ENCODE measurements at regions not wholly inside any gene's neighbourhood (a gene's known extent, or its start where the extent isn't known, plus 50 kb on each side); places are given as distances from the start of the nearest gene placed in this dataset.
A peak's percentile ranks its signal among the peaks of the same experiment; 100 is the strongest.

DNA sequence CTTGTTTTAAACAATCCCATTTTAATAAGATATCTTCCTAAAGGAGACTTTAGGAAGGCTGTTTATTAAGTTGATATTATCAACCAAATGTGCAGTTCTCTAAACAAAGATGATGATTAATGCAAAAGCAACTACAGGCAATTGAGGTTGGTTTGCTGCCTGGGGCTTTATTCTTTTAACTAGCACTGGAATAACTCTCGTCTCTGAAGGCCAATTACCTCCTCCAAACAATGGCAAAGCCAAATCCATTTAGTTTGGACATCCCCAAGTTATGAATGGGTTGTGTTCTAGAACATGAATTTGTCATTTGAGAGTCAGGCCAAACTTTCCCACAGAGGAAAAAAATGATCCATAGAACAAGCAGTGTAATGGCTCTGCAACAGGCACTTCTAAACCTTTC, 114.1 kb downstream of the SLC16A9 start:
- no peak for DNase-seq (ENCODE audit: low spot score)

DNA sequence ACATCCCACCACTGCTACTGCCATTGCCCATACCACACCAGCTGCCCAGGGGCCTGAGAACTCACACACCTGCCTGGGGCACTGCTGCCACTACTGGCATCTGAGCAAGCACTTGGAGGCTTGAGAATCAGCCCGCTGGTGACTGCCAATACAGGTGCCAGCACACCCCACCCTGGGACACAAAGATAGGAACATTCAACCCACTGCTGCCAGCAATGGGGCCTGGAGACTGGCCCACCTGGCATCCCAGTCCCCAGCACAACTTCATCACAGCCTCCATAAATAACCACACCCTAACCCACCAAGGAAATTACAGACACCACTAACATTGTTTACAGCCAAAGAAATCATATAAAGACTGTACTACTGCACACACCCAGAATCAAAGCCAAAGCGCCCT, 115.9 kb downstream of the SLC16A9 start:
- DNase-seq (ENCODE audit: low spot score): no peak

DNA sequence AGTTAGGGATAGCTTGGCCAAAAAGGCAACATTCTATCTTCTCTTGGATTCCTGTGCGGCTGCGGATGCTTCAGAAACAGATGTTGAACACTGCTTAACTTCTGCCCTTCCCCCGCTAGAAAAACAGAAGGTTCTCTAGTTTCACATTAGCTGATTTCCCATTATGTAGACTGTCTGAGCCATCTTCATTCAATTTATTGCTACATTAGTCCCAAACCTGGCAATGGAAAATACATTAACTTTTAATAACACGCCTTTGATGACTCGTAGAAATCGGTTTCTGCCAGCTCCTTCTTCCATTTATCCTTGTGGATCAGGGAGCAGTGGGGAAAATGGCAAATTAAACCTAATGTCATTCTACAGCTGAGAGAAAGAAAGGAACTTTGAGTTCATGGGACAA, 119.9 kb downstream of the SLC16A9 start:
- DNase-seq (ENCODE audit: low spot score): no peak

DNA sequence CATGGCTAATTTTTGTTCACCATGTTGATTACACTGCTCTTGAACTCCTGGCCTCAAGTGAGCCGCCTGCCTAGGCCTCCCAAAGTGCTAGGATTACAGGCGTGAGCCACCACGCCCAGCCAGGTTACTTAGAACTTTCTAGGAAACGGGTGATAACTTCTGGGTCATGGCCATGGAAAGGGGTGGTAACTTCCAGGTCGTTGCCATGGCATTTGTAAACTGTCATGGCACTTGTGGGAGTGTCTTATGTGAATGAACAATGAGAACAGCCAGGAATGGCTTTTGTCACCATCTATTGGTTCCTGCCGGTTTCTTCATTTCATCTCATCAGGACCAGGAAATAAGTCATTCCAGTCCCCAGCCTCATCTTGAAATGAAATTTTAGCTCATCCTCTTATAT, 120.9 kb downstream of the SLC16A9 start:
- no peak for DNase-seq (ENCODE audit: low spot score)

DNA sequence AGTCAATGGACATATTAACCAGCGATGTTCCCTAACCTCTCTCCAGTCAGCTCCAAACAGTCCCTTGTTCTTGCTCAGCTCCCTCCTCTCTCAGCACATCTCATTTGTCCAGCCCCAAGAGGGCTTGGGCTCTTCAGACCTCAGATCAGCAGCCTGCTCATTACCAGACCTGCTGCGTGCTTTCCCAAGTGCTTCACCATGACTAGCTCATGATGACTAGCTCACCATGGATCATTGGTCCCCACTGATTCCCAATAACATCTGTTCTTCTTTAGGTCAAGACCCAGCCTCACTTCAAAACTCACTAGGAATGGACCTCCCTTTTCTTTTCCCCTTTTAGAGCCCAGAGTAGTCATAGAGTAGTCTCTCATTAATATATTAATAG, 121.9 kb downstream of the SLC16A9 start:
- no peak for DNase-seq (ENCODE audit: low spot score)

DNA sequence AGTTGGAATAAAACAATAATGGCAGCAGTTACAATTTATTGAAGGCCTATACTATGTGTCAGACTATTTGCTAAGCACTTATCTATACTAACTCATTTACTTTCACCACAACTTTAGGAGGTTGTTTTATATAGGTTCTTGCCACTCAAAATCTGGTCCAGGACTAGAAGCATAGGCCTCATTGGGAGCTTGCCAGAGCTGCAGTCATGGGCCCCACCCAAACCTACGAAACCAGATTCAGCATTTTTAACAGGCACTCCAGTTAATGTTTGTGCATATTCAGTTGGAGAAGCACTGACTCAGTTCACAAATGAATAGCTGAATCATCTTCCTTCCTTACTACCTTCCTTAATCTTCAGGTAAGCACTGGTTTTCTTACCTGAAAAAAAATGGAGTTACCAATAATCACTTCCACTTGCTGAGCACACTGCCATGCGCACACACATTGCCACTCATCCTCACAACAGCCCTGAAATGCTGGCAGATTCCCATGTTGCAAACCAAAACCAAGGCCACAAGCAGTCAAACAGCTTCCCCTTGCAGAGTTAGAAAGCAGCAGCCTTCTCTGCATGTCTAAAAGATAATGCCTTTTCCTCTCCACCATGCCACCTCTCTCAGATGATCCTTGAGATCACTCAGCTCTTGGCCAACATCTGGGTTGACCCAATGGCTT, 122.4 kb downstream of the SLC16A9 start:
- no peak for DNase-seq (ENCODE audit: low spot score)

DNA sequence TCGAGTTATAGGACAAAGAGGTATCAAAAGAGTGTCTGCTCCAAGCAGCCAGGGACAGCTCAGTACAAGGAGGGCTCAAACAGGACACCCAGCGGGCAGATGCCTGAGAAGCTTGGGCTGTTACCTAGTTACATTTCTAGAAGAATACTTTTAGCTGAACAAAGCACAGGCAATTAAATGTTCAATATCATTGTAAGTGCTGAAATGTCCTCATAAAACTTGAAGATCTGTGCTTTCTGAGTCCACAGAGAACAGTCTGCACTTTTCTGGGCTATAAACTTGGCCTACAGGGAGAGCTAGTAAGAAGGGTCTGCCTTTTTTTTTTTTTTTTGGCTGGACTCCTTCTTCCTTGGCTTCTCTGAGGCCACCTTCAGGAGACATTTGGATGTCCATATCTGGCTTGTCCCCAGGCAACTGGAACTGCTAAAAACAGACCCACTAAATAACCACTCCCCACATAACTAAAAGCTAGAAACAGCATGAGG, 123.2 kb downstream of the SLC16A9 start:
- no peak for DNase-seq (ENCODE audit: low spot score)

DNA sequence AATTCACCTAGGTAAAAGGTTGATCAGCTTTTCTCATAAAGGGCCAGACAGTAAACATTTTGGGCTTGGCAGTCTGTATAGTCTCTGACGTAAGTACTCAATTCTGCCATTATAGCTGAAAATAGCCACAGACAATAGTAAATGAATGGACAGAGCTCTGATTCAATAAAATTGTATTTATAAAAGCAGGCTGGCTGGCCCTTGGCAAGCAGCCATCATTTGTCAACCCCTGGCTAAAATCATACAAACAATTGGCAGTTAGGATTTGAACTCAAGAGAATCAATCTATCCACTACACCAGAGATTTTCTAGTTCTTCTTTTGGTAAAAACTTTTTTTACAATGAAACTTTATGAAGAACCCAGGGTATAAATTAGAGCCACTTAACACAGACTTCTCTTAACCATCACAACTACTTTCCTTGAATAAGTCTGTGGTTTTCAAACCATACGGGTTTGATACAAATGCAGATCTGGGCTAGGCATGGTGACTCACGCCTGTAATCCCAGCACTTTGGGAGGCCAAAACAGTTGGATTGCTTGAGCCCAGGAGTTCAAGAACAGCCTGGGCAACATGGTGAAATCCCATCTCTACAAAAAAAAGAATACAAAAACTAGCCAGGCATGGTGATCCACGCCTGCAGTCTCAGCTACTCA, 124.5 kb downstream of the SLC16A9 start:
- no peak for DNase-seq (ENCODE audit: low spot score)

DNA sequence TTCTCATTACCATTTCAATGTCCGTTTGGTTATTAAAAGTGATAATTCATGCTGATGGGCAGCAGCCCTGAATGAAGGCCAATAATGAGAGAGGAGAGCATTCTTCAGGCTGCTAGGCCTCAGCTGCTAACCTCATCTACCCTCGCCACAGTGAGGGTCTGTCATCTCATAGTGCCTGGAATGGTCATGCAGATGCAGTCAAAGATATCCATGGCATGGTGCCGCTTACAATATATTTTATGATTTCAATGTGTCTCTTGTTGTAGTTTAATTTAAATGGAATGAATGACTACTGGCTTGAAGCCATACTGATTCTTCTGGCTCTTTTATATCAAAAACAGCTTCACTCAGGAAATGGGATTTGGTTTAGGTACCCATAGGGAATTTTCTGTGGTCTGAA, 126.9 kb downstream of the SLC16A9 start:
- DNase-seq (ENCODE audit: low spot score): no peak

DNA sequence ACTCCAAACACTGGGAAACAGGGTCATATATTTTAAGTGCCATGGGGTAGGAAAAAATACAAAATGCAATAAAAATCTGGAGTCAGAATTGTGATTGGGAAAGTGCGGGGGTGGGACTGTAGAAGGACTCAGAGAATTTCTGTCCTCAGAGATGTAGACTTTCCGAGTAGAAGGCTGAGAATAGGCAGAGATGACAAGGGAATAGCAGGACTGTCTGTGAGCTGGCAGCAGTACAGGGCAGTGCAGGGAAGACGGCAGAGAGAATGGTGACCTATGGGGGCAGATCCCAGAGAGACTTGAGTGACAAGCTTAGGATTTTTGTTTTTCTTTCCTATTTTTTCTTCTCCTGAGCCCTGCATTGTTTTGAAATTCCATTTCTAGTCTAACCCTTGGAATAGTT, 127.6 kb downstream of the SLC16A9 start:
- DNase-seq (ENCODE audit: low spot score): no peak

DNA sequence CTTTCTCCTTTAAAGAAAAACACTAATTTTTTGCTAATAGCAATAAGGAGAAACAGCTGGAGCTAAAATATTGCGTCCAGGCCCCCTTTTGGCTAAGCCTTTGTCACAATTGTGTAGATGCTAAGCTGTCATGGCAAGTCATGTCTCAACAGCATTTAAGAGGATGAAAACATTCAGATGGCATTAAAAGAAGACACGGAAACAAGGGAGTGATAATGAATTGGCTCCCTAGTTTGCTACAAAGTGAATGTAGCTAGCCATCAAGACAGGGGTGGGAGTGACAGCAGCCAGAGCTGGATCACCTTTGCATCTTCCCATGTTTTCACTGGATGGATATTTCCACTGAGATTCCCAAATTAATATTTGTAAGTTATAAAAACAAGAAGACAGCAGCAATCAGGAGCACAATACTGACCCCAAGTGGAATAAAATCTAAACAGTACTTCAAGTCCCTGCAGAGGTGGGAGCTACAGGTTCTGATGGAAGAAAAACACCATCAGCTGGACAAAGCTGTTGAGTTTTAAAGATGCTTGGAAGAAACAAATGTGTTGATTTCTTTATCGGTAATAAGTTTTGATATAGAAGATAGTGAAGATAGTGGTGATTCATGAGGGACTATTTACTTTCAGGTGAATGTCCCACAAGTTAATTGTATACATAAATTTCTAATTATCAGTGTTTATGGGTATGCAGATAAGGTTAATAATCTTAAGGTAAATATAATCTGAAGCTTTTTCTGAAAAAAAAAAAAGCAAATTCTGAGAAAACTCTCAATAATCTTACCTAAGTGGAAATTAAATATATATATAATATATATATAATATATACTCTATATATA, 129.4 kb downstream of the SLC16A9 start:
- DNase-seq (ENCODE audit: low spot score): peak; percentile 20

DNA sequence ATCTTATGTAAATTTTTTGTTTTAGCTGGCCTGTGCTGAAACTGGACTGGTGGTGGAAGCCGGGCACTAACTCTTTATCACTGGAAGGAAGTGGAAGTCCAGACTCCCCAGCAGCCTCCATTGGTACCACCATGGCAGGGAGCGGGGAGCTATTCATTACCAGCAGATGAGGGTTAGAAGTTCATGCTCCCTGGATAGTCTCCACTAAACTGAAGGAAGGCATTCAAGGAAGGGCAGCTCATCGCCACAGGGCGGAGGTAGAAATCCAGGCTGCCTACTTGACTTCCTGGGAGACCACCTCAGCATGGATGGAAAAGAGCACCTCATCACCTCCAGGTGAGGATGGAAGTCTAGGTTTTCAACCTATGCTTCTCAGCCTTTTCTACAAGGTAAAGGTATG, 130.9 kb downstream of the SLC16A9 start:
- no peak for DNase-seq (ENCODE audit: low spot score)

DNA sequence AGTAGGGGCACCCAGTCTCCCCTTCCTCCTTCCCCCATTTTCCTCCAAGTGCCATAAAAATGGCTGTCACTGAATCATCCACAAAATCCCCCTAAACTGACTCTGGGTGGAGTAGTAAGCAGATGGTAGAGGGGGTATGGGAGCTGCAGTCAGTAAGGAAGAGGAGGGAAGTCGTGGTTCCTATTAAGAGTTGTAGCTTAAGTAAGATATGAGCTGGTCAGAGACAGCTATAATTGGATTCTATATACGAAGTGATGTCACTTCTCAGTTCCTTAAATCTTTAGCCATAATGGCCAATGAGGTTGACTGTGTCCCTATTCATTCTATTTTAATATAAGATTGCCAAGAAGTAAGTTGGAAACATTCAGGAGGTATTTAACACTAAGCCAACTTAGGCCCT, 131.7 kb downstream of the SLC16A9 start:
- no peak for DNase-seq (ENCODE audit: low spot score)

DNA sequence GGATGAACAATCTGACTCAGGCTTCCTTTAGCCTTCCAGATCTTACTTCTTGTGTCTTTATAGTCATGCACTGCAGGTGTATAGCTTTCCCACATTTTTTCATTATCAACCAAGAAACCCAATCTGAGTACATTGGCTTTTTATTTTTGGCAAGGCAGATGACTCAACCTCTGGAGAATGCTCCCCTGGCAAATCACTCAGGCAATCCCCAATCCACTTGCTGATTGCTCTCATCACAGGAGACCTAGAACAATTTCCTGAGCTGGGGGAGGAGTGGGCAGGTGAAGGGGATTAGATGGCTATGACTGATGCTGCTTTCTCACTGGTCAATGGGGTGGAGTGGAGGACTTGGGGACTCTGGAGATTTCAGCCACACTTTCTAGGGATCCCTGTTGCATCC, 134.4 kb downstream of the SLC16A9 start:
- no peak for DNase-seq (ENCODE audit: low spot score)

DNA sequence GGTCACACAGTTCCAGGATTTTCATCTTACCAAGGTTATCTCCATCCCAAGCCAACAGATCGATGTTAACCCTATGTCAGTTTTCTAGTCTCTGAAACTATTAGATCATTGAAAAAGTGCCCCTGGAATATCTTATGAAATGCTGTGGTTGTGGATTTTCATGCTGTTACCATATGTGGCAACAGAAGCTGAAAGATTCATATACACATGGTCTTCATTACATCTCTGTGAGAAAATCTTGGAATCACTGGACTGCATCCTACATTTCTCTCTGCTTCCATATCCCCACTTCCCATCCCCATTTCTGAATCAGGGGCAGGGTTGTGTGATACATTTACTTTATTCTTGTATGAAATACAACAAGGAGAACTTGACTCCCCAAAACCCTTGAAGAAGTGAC, 146.1 kb downstream of the SLC16A9 start:
- DNase-seq (ENCODE audit: low spot score): no peak

DNA sequence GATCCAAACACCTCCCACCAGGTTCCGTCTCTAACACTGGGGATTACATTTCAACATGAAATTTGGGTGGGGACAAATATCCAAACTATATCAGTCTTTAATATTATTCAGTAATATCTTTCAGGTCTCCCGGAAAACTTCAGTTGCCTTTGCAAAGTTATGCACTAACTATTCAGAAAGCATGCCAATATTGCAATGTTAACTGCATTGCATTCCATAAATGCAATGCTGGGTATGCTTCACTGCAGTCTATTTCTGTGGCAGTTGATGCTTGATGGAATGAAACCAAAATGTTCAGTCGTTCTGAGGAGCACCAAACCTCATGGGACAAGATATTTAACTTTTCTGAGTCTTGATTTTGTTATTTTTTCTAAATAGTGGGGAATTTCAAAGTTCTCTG, 147.5 kb downstream of the SLC16A9 start:
- DNase-seq (ENCODE audit: low spot score): no peak

DNA sequence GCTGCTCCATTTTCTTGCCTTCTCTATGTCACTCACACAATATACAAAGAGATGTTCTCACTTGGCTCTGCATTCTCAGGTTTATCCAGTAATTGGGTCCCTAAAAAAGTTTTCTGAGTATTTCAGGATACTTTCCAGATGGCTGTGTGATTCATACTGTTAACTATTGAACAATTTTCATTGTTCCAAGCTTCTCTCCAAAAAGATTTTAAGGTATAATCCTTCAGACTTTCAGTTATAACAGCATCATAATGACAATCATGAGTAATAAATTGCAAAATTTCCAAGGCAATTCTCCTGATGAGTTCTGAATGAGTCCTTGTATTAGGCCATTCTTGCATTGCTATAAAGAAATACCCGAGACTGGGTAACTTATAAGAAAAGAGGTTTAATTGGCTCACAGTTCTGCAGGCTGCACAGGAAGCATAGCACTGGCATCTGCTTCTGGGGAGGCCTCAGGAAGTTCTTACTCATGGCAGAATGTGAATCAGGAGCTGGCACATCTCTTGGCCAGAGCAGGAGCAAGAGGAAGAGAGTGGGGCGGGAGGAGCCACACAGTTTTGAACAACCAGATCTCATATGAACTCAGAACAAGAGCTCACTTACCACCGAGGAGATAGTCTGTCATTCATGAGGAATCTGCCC, 148.1 kb downstream of the SLC16A9 start:
- no peak for DNase-seq (ENCODE audit: low spot score)

DNA sequence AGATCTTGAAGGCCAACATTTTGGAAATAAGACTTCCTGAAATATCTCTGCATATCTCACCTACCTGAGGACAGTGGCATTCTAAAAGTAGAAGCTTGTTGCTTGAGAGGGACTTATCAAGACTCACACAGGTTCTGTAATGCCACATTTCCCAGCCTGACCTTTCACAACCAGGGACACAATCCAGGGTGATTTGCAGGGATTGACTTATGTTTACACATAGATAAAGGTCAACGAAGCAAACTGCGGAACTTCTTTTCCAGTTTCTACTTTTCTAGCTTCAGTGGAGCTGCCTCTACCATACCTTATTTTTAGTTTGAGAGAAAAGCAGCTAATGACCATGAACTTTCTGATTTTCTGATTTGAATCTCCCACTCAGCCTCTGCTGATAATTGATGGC, 148.7 kb downstream of the SLC16A9 start:
- DNase-seq (ENCODE audit: low spot score): no peak

DNA sequence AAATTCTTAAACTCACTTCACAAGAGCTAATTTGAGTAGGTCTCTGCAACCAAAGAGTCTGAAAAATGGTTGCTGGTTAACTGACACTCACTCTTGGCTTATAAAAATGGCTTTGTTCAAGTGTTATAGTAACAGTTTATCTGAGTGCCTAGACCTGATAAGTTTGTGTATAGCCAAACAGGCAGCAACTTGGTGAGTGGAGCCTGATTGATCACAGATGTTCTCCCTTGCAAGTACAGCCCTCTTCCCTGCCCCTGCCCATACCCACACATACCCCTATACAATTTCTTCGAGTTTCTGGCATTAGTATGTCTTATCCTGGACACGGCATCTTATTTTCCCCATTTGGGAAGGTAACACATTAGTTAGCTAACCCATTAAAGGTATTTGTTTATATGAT, 149.5 kb downstream of the SLC16A9 start:
- DNase-seq (ENCODE audit: low spot score): no peak

DNA sequence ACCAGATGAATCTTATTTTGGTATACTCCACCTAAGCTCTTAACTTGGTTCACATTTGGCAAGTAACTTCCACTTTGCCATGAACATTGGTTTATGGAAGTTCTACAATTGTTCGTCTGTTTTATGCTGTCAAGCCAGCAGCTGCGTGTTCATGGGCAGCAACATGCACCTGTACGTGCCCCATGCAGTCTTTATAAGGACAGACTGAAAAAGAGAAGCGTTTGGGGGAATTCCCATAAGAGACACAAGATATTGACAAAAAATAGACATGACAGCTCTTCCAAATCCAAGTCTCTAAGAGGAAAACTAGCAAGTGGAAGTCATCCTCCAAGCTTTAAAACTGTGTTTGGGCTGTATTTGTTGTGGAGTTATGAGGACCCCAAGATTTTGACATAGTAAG, 151.6 kb downstream of the SLC16A9 start:
- no peak for DNase-seq (ENCODE audit: low spot score)

DNA sequence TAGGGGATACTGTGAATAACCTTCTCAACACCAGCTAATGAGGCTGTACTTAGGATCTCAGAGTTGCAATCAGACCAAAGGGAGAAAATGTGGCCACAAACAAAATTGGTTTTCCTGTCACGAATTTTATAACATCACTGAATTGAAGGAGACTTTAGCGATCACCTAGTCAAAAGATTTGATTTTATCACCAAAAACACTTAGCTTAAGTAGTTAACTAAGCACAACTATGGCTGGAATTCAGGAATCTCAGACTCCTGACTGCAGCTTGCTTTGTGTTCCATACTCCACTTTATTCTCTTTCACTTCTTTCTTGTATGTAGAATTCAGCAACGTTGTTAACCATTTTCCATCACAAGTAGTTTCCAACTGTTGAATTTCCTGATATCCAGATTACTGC, 152.0 kb downstream of the SLC16A9 start:
- no peak for DNase-seq (ENCODE audit: low spot score)

DNA sequence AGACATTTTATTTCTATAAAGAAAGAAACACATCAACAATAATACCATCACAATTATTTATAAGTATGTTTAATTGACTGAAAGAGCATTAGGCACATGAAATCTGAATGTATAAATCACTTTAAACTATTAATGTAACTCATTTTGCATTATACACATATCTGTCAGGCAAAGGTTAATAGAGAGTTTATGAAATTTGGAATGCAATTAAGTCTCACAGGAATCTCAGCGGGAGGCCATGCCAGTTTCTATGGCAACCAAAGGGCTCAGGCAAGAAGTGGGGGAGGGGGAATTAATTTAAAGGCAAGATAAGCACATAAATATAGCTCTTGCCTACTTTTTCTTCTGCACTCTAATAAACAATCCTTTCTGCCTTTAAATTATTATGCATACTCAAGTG, 152.6 kb downstream of the SLC16A9 start:
- DNase-seq (ENCODE audit: low spot score): no peak

Data from AG08396 (cell line).